GM10266 (cell line): ENCODE measurements at regions not wholly inside any gene's neighbourhood (a gene's known extent, or its start where the extent isn't known, plus 50 kb on each side); places are given as distances from the start of the nearest gene placed in this dataset.

Experiments
- DNase-seq: peaks from one replicate; pipeline ENCODE4 v3.0.0; 2012; ENCODE audit errors: extremely low spot score
- CTCF ChIP-seq: IDR thresholded peaks from 2 replicates; pipeline ENCODE4 v1.5.1; 2012; ENCODE audit warnings: mild to moderate bottlenecking, low read depth; ENCODE audit not compliant: control insufficient read depth, insufficient read depth; ENCODE audit errors: missing control alignments

DNA sequence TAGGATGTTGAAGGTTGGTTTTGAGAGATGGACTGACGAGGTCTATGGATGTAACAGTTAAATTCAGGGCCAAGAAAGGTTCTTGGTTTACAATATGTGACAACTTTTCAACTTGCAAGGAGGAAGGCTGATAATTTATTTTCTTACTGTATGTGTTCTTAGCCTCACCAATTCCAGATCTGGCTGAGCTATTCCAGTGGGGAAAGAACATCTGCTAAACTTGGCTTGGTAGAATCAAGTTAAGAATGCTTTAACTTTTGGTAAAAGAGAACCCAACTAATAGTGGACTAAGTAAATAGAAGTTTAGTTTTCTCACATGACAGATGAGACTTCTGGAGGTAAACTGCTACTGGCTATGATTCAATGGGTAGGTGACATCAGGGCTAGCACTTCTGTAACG is 222.9 kb downstream of the KLF5 start:
- DNase-seq, result no peak
- TF ChIP-seq CTCF, result no peak

DNA sequence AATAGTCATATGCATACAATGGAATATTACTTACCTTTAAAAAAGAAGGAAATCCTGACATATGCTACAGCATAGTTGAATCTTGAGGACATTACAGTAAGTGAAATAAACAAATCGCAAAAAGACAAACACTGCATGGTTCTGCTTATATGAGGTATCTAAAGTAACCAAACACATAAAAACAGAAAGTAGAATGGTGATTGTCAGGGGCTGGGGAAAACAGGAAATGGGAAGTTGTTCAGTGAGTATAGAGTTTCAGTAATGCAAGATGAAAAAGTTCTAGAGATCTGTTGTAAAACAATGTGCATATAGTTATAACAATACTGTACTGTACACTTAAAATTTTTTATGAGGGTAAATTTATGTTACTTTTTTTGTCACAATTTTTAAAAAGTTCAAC is 219.4 kb downstream of the KLF5 start:
- no peak for DNase-seq
- no peak for TF ChIP-seq CTCF

DNA sequence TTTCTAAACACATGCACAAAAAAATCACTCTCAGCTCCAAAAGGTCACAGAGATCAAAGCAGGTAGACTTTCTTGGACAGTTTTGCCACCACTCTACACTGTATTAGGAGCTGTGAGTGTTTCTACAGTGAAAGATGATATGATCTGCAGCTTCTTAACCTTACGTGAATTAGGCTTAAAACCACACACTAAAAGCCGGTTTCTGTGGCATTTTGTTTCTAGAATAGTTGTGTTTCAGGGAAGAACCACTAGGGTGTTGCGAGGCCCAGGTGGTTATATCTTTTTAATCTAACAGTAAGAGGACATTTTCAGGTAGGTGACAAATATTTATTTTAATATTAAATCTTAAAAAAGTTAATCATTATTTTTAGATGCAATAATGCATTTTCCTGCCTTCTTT is 216.4 kb downstream of the KLF5 start:
- no peak for DNase-seq
- no peak for TF ChIP-seq CTCF

GRCh38 chr13:73274147-73274546 is 215.3 kb downstream of the KLF5 start:
- no peak for DNase-seq
- TF ChIP-seq CTCF, result no peak

GRCh38 chr13:73273745-73274144 is 214.9 kb downstream of the KLF5 start:
- no peak for DNase-seq
- no peak for TF ChIP-seq CTCF

DNA sequence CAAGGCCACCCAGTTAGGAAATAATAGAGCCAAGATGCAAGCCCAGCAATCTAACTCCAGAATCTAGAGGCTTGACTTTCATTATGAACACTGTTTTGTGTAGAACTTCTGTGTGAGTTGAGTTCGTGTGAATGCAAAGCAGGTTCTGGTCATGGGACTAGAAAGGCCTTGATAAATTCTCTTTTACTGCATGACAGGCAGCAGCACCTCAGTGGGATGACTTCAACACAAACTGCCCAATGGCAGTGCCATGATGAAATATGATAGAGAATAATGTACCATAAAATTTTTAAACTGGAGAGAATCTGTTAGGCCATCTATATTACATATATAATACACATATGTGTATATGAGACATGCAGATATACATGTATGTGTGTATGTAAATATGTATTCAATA is 214.5 kb downstream of the KLF5 start:
- TF ChIP-seq CTCF, result no peak
- DNase-seq, result no peak

DNA sequence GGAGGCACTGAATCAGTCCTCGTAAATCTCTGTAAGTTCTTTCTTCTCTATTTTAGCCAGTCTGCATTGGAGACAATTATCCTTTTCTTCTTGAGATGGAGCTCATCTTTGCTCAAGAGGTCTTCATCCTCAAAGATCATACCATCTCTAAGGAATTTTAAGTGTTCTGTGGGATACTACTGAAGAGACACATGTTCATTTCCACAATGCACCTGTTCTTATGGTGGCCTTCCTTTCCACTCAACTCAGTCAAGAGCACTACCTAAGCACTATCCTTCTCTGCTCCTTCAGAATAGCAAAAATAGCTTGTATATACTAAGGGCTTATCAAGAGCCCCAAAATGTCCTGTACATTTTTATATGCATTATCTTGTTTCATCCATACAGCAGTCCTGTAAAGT is 214.0 kb downstream of the KLF5 start:
- no peak for DNase-seq
- TF ChIP-seq CTCF, result no peak

DNA sequence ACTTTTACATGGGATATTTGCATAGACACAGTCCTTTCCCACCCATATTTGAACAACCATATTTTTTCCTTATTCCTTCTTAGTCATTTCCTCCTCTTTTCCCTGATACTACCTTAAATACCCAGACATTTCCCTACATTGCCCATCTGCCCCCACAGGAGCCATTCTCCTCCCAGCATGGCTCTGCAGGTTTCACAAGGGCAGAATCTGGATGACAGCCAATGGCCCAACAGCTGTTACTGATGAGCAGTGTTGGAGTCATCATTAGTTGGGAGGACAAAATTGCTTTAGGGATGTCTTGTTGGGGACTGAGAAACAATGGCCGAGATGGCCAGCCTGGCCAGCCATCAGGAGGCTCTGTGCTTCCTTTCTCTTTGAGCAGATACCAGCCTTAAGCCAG is 209.5 kb downstream of the KLF5 start:
- no peak for DNase-seq

More for the DNA sequence above, 209.5 kb downstream of the KLF5 start:
- no peak for TF ChIP-seq CTCF
